Bronchial epithelial cell (primary cell): ENCODE measurements at regions not wholly inside any gene's neighbourhood (a gene's known extent, or its start where the extent isn't known, plus 50 kb on each side); places are given as distances from the start of the nearest gene placed in this dataset.

ENCODE experiments used
- DNase-seq: peaks from one replicate; pipeline ENCODE4 v3.0.0-alpha.2; 2010; ENCODE audit warnings: low read depth
- FAIRE-seq: peaks from 2 replicates; lab custom pipeline; 2011; peaks lifted over from hg19 to GRCh38; lab: Jason Lieb, UNC
- H3K27me3 ChIP-seq: 2 replicates; pipeline ENCODE4 v1.5.1; 2011; ENCODE audit warnings: low read length; ENCODE audit not compliant: control insufficient read depth, insufficient read depth
- H3K36me3 ChIP-seq: 2 replicates; pipeline ENCODE4 v1.5.1; 2011; ENCODE audit warnings: low read length; ENCODE audit not compliant: control insufficient read depth, insufficient read depth
- H3K4me3 ChIP-seq: 2 replicates; pipeline ENCODE4 v1.5.1; 2011; ENCODE audit warnings: mild to moderate bottlenecking, low read depth, low read length, control low read depth
- TF ChIP-seq, protein P1 (sequence below): IDR thresholded peaks from 2 replicates; pipeline ENCODE4 v1.5.1; 2011; ENCODE audit warnings: mild to moderate bottlenecking, moderate library complexity, low read length, control low read depth, inconsistent platforms; ENCODE audit not compliant: insufficient read depth, severe bottlenecking

DNA sequence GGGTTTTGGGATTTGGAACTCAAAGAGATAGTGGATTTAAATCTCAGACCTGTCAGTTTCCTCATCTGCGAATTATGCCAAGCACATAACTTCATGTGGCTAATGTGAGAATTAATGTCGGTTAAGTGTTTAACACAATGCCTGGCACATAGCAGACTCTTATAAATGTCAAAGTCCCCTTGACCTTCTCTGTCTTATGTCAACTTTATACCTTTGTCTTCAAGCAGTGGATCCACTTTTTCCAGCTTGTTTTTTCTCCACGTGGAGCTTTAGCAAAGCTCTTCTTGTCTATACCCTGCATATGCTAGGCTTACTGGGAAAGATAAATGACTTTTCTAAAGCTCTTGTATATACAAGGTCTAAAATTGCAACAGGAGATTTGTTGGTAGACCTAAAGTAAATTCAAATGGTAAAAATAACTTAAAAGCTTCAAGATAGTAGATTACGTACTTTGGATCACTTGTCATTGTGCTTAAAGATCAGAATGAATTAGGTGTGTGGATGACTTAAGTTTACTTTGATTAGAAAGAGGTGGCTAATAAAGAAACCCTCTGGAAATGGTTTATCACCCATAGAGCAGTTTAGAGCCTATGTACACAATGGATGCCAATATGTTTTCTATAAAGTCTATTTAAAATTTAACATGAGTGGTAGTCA, 318.3 kb upstream of the SORL1-AS1 start:
- no peaks in the 10 kb centered on the region for H3K27me3 ChIP-seq
- DNase-seq (no peak), FAIRE-seq (no peak)
- TF ChIP-seq, protein P1, sequence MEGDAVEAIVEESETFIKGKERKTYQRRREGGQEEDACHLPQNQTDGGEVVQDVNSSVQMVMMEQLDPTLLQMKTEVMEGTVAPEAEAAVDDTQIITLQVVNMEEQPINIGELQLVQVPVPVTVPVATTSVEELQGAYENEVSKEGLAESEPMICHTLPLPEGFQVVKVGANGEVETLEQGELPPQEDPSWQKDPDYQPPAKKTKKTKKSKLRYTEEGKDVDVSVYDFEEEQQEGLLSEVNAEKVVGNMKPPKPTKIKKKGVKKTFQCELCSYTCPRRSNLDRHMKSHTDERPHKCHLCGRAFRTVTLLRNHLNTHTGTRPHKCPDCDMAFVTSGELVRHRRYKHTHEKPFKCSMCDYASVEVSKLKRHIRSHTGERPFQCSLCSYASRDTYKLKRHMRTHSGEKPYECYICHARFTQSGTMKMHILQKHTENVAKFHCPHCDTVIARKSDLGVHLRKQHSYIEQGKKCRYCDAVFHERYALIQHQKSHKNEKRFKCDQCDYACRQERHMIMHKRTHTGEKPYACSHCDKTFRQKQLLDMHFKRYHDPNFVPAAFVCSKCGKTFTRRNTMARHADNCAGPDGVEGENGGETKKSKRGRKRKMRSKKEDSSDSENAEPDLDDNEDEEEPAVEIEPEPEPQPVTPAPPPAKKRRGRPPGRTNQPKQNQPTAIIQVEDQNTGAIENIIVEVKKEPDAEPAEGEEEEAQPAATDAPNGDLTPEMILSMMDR, result no peak
- no peaks in the 10 kb centered on the region for H3K36me3 ChIP-seq
- H3K4me3 ChIP-seq, result no peak overlapping the region

DNA sequence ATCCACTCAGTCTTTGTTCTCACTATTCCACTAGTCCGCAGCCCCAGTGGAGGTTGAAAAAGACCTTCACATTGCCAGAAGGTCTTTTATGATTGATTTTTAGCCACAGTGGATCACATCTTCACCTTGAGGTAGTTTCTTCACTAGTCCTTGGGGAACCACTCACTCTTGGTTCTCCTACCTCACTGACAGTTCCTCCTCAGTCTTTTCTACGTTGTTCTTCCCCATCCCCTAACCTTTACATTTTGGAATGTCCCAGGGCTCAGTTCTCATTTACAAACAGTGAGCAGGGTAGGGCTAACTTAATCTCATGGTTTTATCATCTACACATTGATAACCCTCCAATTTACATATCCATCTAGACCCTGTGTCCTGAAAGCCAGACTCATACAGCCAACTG, 316.4 kb upstream of the SORL1-AS1 start:
- FAIRE-seq (no peak), DNase-seq (no peak)
- H3K4me3 ChIP-seq, result no peak overlapping the region
- no peaks in the 10 kb centered on the region for H3K36me3 ChIP-seq
- H3K27me3 ChIP-seq, result no peaks in the 10 kb centered on the region
- TF ChIP-seq, protein P1, result no peak

DNA sequence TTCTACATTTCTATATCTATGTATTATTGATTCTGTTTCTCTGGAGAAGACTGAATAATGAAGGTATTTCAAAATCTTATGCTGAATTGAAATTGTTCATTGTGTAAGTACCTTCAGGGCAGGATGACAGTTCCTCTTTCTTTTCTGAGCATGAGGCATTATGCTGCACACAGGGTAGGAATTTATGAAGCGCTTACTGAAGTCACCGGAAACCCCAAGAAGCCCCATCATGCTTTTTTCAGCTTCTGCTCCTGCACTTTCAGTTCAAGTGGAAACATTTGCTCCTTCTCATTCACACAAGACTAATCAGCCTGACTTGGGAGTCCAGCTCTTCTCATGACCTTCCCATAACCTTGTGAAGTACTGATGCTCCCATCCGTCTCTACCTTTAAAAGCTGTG, 314.7 kb upstream of the SORL1-AS1 start:
- DNase-seq (peak; percentile 8), FAIRE-seq (no peak)
- no peaks in the 10 kb centered on the region for H3K36me3 ChIP-seq
- H3K27me3 ChIP-seq, result peaks cover 2% of the 10 kb centered on the region
- TF ChIP-seq, protein P1, result no peak
- no peak overlapping the region for H3K4me3 ChIP-seq

DNA sequence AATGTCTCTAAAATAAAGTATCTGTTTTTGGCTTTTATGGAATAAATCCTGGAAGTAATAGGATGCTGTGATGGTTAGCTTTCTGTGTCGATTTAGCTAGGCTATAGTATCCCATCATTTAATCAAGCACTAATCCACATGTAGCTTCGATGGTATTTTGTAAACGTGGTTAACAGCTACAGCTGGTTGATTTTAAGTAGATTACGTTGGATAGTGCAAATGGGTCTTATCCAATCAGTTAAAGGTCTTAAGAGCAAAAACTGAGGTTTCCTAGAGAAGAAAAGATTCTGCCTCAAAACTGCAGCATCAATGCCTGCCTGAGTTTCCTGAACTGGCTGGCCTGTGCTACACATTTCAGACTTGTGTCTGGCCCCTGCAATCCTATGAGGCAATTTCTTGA, 314.2 kb upstream of the SORL1-AS1 start:
- peaks cover 2% of the 10 kb centered on the region for H3K27me3 ChIP-seq
- no peaks in the 10 kb centered on the region for H3K36me3 ChIP-seq
- TF ChIP-seq, protein P1, result no peak
- H3K4me3 ChIP-seq, result no peak overlapping the region
- FAIRE-seq, result no peak
- DNase-seq, result no peak

DNA sequence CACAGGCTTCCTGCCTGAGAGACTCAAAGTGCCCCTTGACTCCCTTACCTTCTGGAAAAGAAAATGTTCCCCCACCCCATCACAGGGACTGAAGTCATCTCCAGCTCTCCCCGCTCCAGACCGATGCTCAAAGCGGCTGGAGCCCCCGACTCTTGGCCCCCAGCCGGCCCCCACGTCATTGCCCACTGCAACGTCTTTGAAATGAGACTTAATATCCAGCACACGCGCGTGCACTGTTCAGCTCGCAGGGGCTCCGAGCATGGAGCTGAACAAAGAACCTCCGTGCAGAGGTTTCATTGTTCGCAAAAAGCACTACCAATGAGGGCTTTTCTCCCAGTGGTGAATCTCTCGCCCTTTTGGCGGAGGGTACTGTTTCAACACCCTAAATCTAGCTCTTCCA, 313.4 kb upstream of the SORL1-AS1 start:
- peaks cover 4% of the 10 kb centered on the region for H3K27me3 ChIP-seq
- H3K36me3 ChIP-seq, result no peaks in the 10 kb centered on the region
- no peak overlapping the region for H3K4me3 ChIP-seq
- TF ChIP-seq, protein P1, result no peak
- DNase-seq (no peak), FAIRE-seq (no peak)

DNA sequence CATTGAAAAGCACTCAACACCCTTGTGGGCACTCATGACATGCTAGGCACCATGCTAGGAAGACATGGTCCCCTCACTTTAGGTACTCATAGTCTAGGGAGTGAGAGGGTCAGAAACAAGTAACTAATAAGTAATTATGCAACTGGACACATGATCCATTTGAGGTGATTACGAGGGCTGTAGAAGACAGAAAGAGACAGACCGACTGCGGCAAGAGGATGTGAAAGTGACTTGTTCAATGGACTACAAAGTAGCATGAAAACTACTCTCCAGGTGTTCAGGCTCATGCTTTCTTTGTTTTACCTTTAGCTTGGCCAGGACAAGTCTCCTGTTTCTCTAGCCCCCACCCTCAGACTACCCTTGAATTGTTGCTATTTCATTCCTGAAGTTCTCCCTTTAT, 310.8 kb upstream of the SORL1-AS1 start:
- peaks cover 4% of the 10 kb centered on the region for H3K27me3 ChIP-seq
- DNase-seq (no peak), FAIRE-seq (no peak)
- no peaks in the 10 kb centered on the region for H3K36me3 ChIP-seq
- H3K4me3 ChIP-seq, result no peak overlapping the region
- TF ChIP-seq, protein P1, result no peak
